Activated T-helper 17 cell treated with anti-CD3 and anti-CD28 coated beads, Interleukin-2, amount 50 U/mL, for 72 hours (primary cell): ENCODE measurements at regions not wholly inside any gene's neighbourhood (a gene's known extent, or its start where the extent isn't known, plus 50 kb on each side); places are given as distances from the start of the nearest gene placed in this dataset.

Experiments
- ATAC-seq: fragments of 150-1000 bp; cut with Tn5 transposase; replicated peaks from 2 replicates; pipeline ENCODE4 v1.10.0; 2021; ENCODE audit warnings: mild to moderate bottlenecking, moderate library complexity
- H3K27ac Mint-ChIP-seq: one replicate; pipeline ENCODE4 v1.8.0; 2022; ENCODE audit warnings: mixed read lengths
- H3K27me3 Mint-ChIP-seq: one replicate; pipeline ENCODE4 v1.8.0; 2022; ENCODE audit warnings: mixed read lengths
- H3K36me3 Mint-ChIP-seq: one replicate; pipeline ENCODE4 v1.8.0; 2022; ENCODE audit warnings: low read depth, mild to moderate bottlenecking, mixed read lengths
- H3K4me1 Mint-ChIP-seq: one replicate; pipeline ENCODE4 v1.8.0; 2022; ENCODE audit warnings: mixed read lengths
- H3K4me3 Mint-ChIP-seq: one replicate; pipeline ENCODE4 v1.8.0; 2022; ENCODE audit warnings: mild to moderate bottlenecking, mixed read lengths
- H3K9me3 Mint-ChIP-seq: one replicate; pipeline ENCODE4 v1.8.0; 2022; ENCODE audit warnings: mixed read lengths

DNA sequence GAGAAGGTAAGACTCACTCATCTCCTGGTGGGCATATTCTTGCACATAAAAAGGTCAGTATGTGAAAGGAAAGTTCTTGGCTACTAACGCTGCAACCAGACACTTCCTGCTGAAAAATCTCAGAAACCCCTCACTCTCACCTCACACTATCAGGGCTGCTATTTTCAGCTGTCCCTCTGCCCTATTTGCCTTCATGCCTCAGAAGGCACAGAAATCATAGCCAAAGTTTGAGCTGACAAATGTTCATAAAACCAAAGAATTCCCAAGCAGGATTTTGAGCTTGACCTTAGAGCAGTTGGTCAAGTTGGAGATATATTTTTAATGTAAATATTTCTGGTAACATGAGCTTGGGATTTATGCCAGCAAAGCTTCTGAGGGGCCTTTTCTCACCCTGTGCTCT is 806.2 kb downstream of the MAFB start:
- Mint-ChIP-seq H3K27me3 (no peaks in the 10 kb centered on the region), H3K4me1 (no peaks in the 10 kb centered on the region), H3K27ac (no peak overlapping the region), H3K9me3 (no peaks in the 10 kb centered on the region), H3K4me3 (no peak overlapping the region), H3K36me3 (no peaks in the 10 kb centered on the region)
- no peak for ATAC-seq

DNA sequence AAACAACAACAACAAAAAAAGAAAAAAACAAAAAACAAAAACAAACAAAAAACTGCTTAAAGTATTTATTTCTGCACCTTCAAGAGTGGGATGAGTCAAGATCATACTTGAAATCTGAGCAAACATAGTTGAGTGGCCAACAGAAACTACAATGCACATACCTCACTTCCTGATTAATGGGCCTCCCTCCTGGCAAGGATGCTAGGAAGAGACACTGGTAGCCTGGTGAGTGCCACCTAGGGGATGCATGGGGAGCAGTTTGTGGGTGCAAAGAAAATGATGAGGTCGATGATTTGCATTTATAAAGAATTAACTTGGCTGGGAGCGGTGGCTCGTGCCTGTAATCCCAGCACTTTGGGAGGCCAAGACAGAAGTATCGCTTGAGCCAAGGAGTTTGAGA is 808.1 kb downstream of the MAFB start:
- no peaks in the 10 kb centered on the region for H3K9me3 Mint-ChIP-seq
- H3K27me3 Mint-ChIP-seq = no peaks in the 10 kb centered on the region
- no peak overlapping the region for H3K27ac Mint-ChIP-seq
- no peak for ATAC-seq
- H3K36me3 Mint-ChIP-seq = no peaks in the 10 kb centered on the region
- no peak overlapping the region for H3K4me3 Mint-ChIP-seq
- H3K4me1 Mint-ChIP-seq = no peaks in the 10 kb centered on the region

DNA sequence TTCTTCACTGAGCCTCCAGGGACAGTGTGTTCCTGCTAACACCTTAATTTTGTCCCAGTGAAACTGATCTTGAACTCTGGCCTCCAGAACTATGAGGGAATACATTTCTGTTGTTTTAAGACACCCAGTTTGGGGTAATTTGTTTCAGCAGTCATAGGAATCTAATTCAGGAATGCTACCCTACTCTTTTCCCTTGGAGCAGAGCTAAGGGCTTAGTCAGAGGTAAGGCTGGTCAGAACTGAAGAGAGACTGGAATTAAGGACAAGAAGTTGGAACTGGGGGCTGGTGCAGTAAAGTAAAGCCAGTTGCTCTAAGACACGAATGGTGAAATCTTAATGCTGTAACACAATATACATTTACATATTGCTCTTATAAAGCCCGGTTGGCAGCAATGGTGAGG is 809.7 kb downstream of the MAFB start:
- Mint-ChIP-seq H3K27ac (no peak overlapping the region), H3K36me3 (no peaks in the 10 kb centered on the region), H3K27me3 (peaks cover 5% of the 10 kb centered on the region), H3K9me3 (no peaks in the 10 kb centered on the region), H3K4me1 (no peaks in the 10 kb centered on the region), H3K4me3 (no peak overlapping the region)
- no peak for ATAC-seq

DNA sequence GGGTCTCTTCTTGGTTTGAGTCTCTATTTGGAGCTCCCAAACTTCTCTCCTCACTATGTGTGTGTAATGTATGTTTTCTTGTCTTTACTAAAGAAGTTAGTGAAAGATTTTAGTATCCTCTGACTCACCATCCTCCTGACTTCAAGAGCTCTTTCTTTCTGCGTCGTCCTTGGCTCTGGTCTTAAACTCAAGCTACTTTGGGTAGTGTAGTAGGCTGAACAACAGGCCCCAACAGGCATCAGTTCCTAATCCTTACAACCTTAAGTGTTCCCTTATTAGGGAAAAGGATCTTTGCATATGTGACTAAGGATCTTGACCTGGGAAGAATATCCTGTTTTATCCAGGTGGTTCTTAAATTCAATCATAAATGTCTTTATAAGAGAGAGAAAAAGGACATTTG is 810.2 kb downstream of the MAFB start:
- H3K4me3 Mint-ChIP-seq = no peak overlapping the region
- peaks cover 5% of the 10 kb centered on the region for H3K27me3 Mint-ChIP-seq
- no peaks in the 10 kb centered on the region for H3K36me3 Mint-ChIP-seq
- H3K4me1 Mint-ChIP-seq = no peaks in the 10 kb centered on the region
- H3K27ac Mint-ChIP-seq = no peak overlapping the region
- no peaks in the 10 kb centered on the region for H3K9me3 Mint-ChIP-seq
- no peak for ATAC-seq

DNA sequence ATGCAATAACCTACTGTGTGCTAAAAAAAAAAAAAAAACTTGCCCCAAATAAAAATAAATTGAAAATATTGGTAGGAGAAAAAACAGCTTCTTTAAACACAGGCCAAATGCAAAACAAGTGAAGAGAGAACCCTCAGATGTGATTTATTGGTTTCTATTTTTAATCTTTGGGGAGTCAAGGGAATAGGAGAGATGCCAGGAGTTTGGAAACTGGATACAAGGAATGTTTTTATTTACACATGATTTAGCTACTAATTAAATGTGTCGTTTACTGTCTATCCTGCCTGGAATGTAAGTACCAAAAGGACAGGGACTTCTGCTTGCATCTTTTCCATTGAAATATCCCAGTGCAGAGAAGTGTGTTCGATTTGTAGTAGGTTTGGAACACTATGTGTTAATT is 810.7 kb downstream of the MAFB start:
- Mint-ChIP-seq H3K9me3 (no peaks in the 10 kb centered on the region), H3K27ac (no peak overlapping the region), H3K4me1 (no peaks in the 10 kb centered on the region), H3K27me3 (peaks cover 5% of the 10 kb centered on the region), H3K4me3 (no peak overlapping the region), H3K36me3 (no peaks in the 10 kb centered on the region)
- ATAC-seq = no peak

DNA sequence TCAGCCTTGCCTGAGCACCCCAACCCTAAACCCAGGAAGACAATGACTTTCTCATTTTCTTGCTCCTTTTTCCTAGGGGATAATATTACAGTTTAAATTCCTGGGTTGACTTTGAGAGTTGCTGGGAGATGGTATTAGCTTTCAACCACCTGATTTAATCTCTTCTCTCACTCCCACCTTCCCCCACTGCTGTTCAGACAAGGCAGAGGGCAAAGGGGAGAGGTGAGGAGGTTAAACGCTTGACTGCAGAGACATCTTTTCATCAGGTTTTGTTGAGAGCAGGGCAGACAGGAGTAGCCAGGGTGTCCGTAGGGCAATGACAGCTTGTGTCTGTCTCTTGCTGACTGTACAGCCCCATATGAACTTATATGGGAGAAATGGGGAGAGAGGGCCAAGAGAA is 811.2 kb downstream of the MAFB start:
- no peaks in the 10 kb centered on the region for H3K9me3 Mint-ChIP-seq
- ATAC-seq = no peak
- H3K27me3 Mint-ChIP-seq = peaks cover 5% of the 10 kb centered on the region
- no peaks in the 10 kb centered on the region for H3K36me3 Mint-ChIP-seq
- no peak overlapping the region for H3K27ac Mint-ChIP-seq
- no peaks in the 10 kb centered on the region for H3K4me1 Mint-ChIP-seq
- H3K4me3 Mint-ChIP-seq = no peak overlapping the region

DNA sequence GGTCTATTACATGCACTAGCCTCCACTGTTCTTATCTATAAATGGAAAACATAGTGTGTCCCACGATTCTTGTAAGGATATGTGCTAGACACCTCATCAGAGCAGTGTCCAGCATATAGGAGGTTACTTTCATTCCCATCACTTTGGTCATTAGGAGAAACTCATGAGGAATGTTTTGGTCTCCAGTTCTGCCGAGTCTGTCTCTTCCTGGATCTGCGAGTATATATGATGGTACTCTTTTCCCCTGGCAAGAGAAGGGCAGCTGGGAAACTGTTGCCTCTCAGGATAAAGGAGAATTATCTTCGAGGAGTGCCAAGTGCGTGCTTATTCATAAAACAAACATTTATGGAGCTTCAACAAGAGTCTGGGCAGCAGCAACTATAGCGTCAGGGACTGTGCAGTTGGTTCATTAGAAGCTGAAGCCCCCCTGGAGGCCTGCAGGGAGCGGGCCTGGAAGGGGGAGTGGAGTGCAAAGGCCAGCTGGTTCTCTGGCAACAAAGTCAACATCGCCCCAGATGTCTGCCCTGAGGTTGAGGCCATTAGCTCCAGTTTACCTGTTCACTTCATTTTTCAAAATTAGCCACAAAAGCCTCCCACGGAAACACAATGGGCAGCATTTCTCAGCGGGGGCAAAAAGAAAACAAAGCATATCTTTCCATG is 811.9 kb downstream of the MAFB start:
- Mint-ChIP-seq H3K27me3 (peaks cover 5% of the 10 kb centered on the region), H3K9me3 (no peaks in the 10 kb centered on the region), H3K4me1 (no peaks in the 10 kb centered on the region), H3K4me3 (no peak overlapping the region), H3K36me3 (no peaks in the 10 kb centered on the region), H3K27ac (no peak overlapping the region)
- ATAC-seq = no peak

DNA sequence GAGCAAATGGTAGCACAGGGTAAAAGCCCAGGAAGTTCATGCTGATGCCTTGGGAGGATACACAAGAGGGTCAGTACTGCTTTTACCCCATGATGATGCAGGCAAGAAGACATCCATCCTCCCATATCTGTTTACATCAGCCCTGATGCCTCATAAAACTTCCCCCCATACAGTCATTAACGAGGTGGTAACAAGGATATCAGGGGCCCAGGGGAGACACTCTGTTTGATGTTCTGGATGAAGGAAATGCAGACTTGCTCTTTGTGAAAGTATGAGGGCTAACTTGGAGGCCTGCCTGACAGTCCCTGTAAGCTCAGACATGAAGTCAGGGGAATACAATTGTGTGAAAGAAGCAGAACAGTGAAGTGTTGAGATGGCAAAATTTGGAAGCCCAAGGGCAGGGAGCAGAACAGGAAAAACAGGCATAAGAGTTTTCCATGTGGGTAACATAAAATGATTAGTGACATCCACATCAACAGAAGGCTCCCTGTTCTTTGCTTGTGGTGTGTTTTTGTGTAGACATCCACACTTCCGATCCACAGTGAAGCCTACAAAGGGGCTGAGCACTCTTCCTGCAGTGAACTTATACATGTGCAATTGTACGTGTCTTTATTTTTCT is 813.4 kb downstream of the MAFB start:
- H3K9me3 Mint-ChIP-seq = no peaks in the 10 kb centered on the region
- no peak overlapping the region for H3K27ac Mint-ChIP-seq
- no peaks in the 10 kb centered on the region for H3K36me3 Mint-ChIP-seq
- no peaks in the 10 kb centered on the region for H3K4me1 Mint-ChIP-seq
- H3K27me3 Mint-ChIP-seq = peaks cover 5% of the 10 kb centered on the region
- H3K4me3 Mint-ChIP-seq = no peak overlapping the region
- ATAC-seq = no peak

DNA sequence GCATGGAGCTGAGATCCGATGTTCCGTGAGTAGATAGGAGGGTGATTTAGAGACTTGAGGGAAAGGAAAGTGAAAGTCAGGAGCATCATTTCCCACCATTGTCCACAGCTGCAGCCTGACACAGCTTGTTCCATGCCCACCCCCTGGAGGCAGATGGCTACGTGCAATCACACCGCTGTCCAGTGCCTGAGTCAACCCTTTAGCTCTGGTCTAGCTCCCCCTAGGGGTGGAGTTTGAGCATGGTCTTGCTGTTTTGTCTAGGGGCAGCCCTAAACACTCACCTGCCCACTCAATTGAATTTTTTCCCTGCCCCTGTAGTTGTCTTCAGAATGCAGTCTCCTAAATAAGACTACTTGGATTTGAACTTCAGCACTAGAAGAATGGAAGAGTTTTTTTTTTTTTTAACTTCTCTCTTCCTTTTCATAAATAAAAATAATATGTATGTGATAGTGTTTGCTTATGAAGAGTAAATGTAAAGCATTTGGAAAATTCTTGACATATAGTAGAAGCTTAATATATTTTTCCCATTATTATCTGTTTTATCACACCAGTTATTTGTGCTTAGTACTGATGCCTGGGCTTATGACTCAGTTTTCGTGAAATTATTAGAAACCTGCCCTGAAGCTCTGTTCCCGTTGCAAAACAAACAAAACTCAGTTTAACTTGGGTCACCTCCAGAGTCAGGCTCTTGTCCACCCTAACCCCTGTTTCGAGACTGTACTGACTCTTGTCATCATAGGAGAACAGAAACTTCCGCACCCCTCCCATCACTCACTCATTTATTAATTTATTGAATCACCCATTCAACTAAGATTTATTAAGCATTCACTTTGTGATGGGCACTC is 814.8 kb downstream of the MAFB start:
- ATAC-seq = no peak
- H3K27ac Mint-ChIP-seq = no peak overlapping the region

DNA sequence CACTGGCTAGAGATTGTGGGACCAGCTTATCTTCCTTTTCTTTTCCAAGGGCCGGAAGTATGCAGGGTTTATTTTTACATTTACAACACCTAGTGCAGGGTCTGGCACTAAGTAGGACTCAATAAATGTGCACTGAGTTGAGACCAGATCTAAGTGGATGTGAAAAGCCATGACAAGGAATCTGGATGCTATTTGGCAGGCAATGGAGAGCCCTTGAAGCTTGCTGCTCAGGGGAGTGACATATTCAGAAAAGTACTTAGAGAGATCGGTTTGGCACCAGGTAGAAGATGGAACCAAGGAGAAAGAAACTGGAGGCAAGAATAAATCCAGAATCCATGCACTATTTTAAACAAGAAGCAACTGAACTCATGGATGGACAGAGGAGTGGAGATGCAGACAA is 815.8 kb downstream of the MAFB start:
- Mint-ChIP-seq H3K9me3 (no peaks in the 10 kb centered on the region), H3K36me3 (no peaks in the 10 kb centered on the region), H3K4me1 (no peaks in the 10 kb centered on the region), H3K27me3 (peaks cover 8% of the 10 kb centered on the region), H3K27ac (no peak overlapping the region), H3K4me3 (no peak overlapping the region)
- ATAC-seq = no peak

More for the DNA sequence above, 814.8 kb downstream of the MAFB start:
- Mint-ChIP-seq H3K9me3 (no peaks in the 10 kb centered on the region), H3K27me3 (peaks cover 8% of the 10 kb centered on the region), H3K36me3 (no peaks in the 10 kb centered on the region), H3K4me1 (no peaks in the 10 kb centered on the region), H3K4me3 (no peak overlapping the region)

DNA sequence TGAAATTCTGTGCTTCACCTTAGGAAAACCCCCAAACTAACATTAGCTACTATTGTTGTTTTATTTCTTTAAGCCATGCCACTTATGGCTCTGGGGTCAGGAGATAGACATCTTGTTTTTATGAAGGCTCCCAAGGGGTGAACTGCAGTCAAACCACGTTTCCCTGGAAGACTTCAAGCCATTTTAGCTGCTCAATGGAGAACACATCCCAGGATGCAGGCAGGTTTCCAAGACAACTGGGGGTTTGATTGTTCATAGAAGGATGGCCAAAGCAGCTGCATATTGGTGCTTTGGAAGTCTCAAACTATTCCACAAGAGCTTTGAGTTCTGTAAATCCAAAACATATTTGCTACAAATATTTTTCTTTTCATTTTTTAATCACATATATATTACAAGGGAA is 818.0 kb downstream of the MAFB start:
- Mint-ChIP-seq H3K4me3 (no peak overlapping the region), H3K36me3 (no peaks in the 10 kb centered on the region), H3K27me3 (peaks cover 13% of the 10 kb centered on the region), H3K27ac (no peak overlapping the region), H3K9me3 (peaks cover 5% of the 10 kb centered on the region), H3K4me1 (no peaks in the 10 kb centered on the region)
- no peak for ATAC-seq

DNA sequence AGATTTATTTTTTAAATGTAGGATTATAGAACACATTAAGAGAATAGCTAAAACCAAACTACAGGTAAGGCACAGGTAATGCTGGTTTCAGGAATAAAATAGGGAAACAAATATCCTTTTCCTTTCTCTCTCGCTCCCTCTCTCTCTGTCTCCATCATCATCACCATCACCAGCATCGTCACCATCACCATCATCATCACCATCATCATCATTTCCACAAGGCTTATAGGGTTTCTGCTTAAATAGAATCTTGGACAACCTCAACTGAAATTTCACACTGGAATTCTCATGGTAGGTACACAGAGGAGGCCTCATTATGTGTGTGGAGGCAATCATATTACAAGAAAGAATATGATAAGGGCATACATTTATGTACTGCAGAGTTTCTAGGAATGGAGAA is 823.6 kb downstream of the MAFB start:
- no peak overlapping the region for H3K27ac Mint-ChIP-seq
- no peaks in the 10 kb centered on the region for H3K36me3 Mint-ChIP-seq
- peaks cover 8% of the 10 kb centered on the region for H3K9me3 Mint-ChIP-seq
- ATAC-seq = no peak
- H3K4me3 Mint-ChIP-seq = no peak overlapping the region
- no peaks in the 10 kb centered on the region for H3K4me1 Mint-ChIP-seq
- H3K27me3 Mint-ChIP-seq = peaks cover 13% of the 10 kb centered on the region

DNA sequence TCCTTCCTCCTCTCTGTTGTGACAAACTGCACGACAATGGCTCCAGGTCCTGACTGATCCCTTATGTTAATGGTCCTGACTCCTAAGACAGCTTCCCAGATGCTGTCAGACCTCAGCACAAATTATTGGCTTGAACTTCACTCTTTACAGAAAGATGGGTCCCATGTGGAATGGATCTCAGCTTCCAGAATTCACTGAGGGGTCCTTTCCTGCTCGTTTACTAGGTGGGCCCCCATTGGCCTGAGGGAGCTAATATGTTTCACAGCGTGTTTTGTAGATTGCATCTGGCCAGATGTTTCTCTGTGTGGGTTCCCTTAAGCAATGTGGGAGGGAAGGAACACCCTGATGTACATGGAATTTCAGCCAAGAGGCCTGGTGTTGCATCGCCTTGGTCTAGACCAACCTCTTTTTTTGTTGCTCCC is 826.6 kb downstream of the MAFB start:
- H3K27me3 Mint-ChIP-seq = peaks cover 15% of the 10 kb centered on the region
- peaks cover 11% of the 10 kb centered on the region for H3K9me3 Mint-ChIP-seq
- H3K4me1 Mint-ChIP-seq = no peaks in the 10 kb centered on the region
- ATAC-seq = no peak
- H3K27ac Mint-ChIP-seq = no peak overlapping the region
- no peaks in the 10 kb centered on the region for H3K36me3 Mint-ChIP-seq
- no peak overlapping the region for H3K4me3 Mint-ChIP-seq

DNA sequence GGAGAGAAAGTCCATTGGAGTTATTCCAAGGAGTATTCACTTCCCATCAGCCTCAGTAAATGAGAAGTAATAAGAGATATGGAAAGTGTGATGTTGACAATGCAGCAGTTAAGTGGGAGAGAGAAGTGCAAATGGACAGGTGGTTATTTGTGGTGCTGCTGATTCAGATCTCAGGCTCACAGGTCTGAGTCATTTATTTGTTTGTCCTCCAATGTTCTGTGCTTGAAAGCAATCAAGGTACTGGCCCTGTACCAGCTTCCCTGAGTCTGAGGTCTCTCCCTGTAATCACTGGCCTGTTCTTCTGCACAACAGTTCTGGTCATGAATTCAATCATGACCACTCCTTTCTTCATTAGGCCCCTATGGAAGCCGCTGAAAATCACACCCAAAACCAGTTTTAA is 827.7 kb downstream of the MAFB start:
- Mint-ChIP-seq H3K4me1 (no peaks in the 10 kb centered on the region), H3K36me3 (no peaks in the 10 kb centered on the region), H3K27me3 (peaks cover 13% of the 10 kb centered on the region), H3K27ac (no peak overlapping the region), H3K9me3 (peaks cover 9% of the 10 kb centered on the region), H3K4me3 (no peak overlapping the region)
- ATAC-seq = no peak

DNA sequence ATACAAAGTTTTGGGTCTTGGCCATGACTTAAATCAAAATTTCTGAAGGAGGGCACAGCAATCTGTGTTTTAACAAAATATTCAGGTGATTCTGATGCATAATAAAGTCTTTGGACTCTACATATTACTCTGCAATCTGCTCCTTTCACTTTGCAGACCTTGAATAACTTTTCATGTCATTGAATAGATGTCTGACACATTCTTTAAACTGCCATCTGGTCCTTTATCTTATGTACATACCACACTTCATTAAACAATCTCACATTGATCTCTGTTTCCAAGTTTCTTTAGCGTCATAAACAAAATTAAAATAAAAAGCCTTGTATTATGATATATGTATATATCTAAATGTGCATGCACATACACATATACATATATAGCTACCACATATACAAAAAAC is 831.2 kb downstream of the MAFB start:
- Mint-ChIP-seq H3K27me3 (peaks cover 10% of the 10 kb centered on the region), H3K27ac (no peak overlapping the region), H3K9me3 (peaks cover 6% of the 10 kb centered on the region), H3K4me3 (no peak overlapping the region), H3K4me1 (no peaks in the 10 kb centered on the region), H3K36me3 (no peaks in the 10 kb centered on the region)
- no peak for ATAC-seq
